HFFc6 (cell line): ENCODE measurements at regions not wholly inside any gene's neighbourhood (a gene's known extent, or its start where the extent isn't known, plus 50 kb on each side); places are given as distances from the start of the nearest gene placed in this dataset.

Experiments
- DNase-seq: peaks from one replicate; pipeline ENCODE4 v3.0.0-alpha.2; 2018
- H3K27ac Mint-ChIP-seq: 2 replicates; pipeline ENCODE4 v1.8.0; 2020; ENCODE audit warnings: mild to moderate bottlenecking, mixed read lengths
- H3K27me3 Mint-ChIP-seq: 2 replicates; pipeline ENCODE4 v1.8.0; 2021; ENCODE audit warnings: mild to moderate bottlenecking, moderate library complexity, mixed read lengths; ENCODE audit not compliant: insufficient read depth
- H3K36me3 Mint-ChIP-seq: 2 replicates; pipeline ENCODE4 v1.8.0; 2021; ENCODE audit warnings: low read depth, mixed read lengths
- H3K4me1 Mint-ChIP-seq: 2 replicates; pipeline ENCODE4 v1.8.0; 2020; ENCODE audit warnings: low read depth, mixed read lengths
- H3K4me3 Mint-ChIP-seq: 2 replicates; pipeline ENCODE4 v1.8.0; 2020; ENCODE audit warnings: mild to moderate bottlenecking, moderate library complexity, mixed read lengths
- H3K9me3 Mint-ChIP-seq: 2 replicates; pipeline ENCODE4 v1.8.0; 2020; ENCODE audit warnings: mild to moderate bottlenecking, mixed read lengths
- TF ChIP-seq, protein P1 (sequence below): fragments of 200-600 bp; sonication (generic); IDR thresholded peaks from 2 replicates; pipeline ENCODE4 v1.5.0; 2021; ENCODE audit warnings: antibody characterized with exemption, mild to moderate bottlenecking

- DNase-seq, result no peak
- peaks cover 75% of the 10 kb centered on the region for H3K4me1 Mint-ChIP-seq
- H3K9me3 Mint-ChIP-seq, result no peaks in the 10 kb centered on the region
- peak overlapping the region; percentile 54 for H3K4me3 Mint-ChIP-seq
- no peaks in the 10 kb centered on the region; the same call in 1 of the 2 replicates for H3K27me3 Mint-ChIP-seq
- peak overlapping the region; percentile 52 for H3K27ac Mint-ChIP-seq
- peaks cover 14% of the 10 kb centered on the region for H3K36me3 Mint-ChIP-seq
- TF ChIP-seq, protein P1, sequence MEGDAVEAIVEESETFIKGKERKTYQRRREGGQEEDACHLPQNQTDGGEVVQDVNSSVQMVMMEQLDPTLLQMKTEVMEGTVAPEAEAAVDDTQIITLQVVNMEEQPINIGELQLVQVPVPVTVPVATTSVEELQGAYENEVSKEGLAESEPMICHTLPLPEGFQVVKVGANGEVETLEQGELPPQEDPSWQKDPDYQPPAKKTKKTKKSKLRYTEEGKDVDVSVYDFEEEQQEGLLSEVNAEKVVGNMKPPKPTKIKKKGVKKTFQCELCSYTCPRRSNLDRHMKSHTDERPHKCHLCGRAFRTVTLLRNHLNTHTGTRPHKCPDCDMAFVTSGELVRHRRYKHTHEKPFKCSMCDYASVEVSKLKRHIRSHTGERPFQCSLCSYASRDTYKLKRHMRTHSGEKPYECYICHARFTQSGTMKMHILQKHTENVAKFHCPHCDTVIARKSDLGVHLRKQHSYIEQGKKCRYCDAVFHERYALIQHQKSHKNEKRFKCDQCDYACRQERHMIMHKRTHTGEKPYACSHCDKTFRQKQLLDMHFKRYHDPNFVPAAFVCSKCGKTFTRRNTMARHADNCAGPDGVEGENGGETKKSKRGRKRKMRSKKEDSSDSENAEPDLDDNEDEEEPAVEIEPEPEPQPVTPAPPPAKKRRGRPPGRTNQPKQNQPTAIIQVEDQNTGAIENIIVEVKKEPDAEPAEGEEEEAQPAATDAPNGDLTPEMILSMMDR, result no peak
Observed at GRCh38 chr13:73934771-73935170, 199.4 kb downstream of the KLF12 start.

DNA sequence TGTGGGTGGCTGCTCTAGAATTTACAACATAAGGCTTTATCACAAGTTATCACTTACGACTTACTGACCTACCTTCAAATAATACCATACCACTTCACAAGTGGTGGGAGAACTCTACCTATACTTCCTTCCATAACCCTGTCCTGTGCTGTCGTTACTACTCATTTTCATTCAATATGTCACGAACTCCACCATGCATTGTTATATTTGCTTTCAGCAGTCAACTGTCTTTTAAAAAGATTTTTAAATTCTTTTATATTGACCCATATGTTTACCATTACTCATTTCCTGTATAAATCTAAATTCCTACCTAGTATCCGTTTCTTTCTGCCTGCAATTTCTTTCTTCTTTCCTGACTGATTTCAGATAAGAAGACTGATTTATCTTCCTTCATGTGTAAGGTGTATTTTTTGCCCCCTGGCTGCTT, 200.0 kb downstream of the KLF12 start:
- Mint-ChIP-seq H3K36me3 (peaks cover 13% of the 10 kb centered on the region), H3K4me1 (peaks cover 69% of the 10 kb centered on the region), H3K27ac (peak overlapping the region; percentile 52), H3K27me3 (no peaks in the 10 kb centered on the region; the same call in 1 of the 2 replicates), H3K9me3 (no peaks in the 10 kb centered on the region), H3K4me3 (peak overlapping the region; percentile 54)
- TF ChIP-seq, protein P1, result no peak
- no peak for DNase-seq

DNA sequence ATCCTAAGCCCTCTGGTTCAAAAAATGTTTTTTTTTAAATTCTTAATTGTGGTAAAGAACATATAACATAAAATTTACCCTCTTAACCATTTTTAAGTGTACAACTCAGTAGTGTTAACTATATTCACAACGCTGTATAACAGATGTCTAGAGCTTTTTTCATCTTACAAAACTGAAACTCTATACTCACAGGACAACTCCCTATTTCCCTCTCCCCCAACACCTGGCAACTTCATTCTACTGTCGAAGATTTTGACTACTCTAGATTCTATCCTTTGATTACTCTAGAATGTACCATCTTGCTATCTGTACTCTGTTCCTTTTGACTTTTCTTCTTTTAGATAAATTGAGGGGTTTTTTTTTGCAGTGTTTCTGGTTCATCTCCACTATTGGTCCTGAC, 200.4 kb downstream of the KLF12 start:
- DNase-seq, result no peak
- peaks cover 13% of the 10 kb centered on the region for H3K36me3 Mint-ChIP-seq
- H3K4me1 Mint-ChIP-seq, result peaks cover 65% of the 10 kb centered on the region
- H3K4me3 Mint-ChIP-seq, result no peak overlapping the region; the same call in 1 of the 2 replicates
- H3K27ac Mint-ChIP-seq, result peak overlapping the region; percentile 52
- H3K9me3 Mint-ChIP-seq, result no peaks in the 10 kb centered on the region
- no peaks in the 10 kb centered on the region for H3K27me3 Mint-ChIP-seq
- TF ChIP-seq, protein P1, result no peak

GRCh38 chr13:73932091-73932490, 202.1 kb downstream of the KLF12 start:
- no peaks in the 10 kb centered on the region for H3K27me3 Mint-ChIP-seq
- no peak for DNase-seq
- no peaks in the 10 kb centered on the region for H3K9me3 Mint-ChIP-seq
- peaks cover 13% of the 10 kb centered on the region for H3K36me3 Mint-ChIP-seq
- H3K4me3 Mint-ChIP-seq, result no peak overlapping the region
- TF ChIP-seq, protein P1, result no peak
- peaks cover 48% of the 10 kb centered on the region for H3K4me1 Mint-ChIP-seq
- H3K27ac Mint-ChIP-seq, result no peak overlapping the region

DNA sequence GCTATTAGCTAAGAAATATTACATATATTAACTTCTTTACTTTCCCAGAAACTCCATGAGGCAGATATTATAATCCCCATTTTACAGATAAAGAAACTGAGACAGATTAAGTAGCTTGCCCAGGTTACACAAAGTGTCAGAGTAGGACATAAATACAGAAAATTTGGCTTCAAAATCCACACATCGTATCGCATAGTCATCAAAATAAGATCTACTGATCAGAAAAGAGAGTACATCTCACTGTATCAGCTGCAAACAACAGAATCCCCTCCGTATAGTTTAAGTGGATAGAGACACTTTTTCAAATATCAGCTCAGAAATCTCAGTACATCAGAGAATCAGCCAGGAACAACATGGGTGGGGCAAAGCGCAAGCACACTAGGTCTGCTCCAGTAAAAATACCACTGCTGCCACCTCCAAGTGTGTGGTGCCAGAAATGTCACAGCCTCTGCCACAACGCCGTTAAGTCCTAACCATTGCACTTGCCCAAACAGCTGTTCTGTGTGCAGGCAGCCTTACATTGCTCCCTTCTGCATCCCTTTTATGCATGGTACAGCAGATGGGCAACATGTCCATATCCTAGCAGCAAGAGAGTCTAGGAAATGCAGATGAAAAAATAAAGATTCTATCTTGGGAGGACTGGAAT, 204.8 kb downstream of the KLF12 start:
- H3K36me3 Mint-ChIP-seq, result peaks cover 7% of the 10 kb centered on the region; the same call in 1 of the 2 replicates

More for the DNA sequence above, 204.8 kb downstream of the KLF12 start:
- H3K27ac Mint-ChIP-seq, result no peak overlapping the region
- TF ChIP-seq, protein P1, result no peak
- no peaks in the 10 kb centered on the region for H3K27me3 Mint-ChIP-seq
- H3K9me3 Mint-ChIP-seq, result no peaks in the 10 kb centered on the region
- peaks cover 38% of the 10 kb centered on the region for H3K4me1 Mint-ChIP-seq
- no peak overlapping the region for H3K4me3 Mint-ChIP-seq
- no peak for DNase-seq
